GM13976 (cell line): ENCODE measurements at regions not wholly inside any gene's neighbourhood (a gene's known extent, or its start where the extent isn't known, plus 50 kb on each side); places are given as distances from the start of the nearest gene placed in this dataset.
A peak's percentile ranks its signal among the peaks of the same experiment; 100 is the strongest.

Experiments used
- DNase-seq: peaks from one replicate; pipeline ENCODE4 v3.0.0; 2012; ENCODE audit warnings: low spot score
- CTCF ChIP-seq: IDR thresholded peaks from 2 replicates; pipeline ENCODE4 v1.5.1; 2012; ENCODE audit warnings: borderline replicate concordance, mild to moderate bottlenecking; ENCODE audit not compliant: insufficient read depth; ENCODE audit errors: extremely low read depth, missing control alignments, control extremely low read depth
- in situ Hi-C: fragments of 300-500 bp; cut with MboI; formaldehyde crosslinking; loops from one replicate; pipeline ENCODE4 v1.12.0; 2022; ENCODE audit warnings: low sequenced_read_pairs, mixed read lengths, inconsistent platforms; ENCODE audit not compliant: unreplicated experiment

DNA sequence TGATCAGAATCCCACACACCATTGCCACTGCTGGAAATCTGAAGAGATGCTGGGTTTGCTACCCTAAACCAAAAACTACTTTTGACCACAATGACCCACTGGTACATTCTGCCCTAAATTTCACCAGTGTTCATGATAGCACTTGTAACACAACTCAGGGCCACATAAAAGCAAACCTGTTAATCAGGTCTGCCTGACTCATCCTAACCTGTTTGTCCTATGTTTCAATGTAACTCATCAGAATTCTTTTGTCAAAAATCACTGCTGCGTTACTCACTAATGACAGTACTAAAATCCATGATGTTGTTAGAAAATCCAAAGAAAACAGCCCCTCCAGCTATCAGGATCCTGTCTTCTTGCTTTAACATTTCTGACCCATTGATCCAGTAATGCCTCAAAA, 55.6 kb upstream of the XCR1 start:
- TF ChIP-seq CTCF, result no peak
- in situ Hi-C loops, result loop anchor here (10.0 kb wide), 2 partner anchors 122 to 292 kb away; partner anchors contain the start of genes CCR1 and CCR5
- DNase-seq, result no peak

GRCh38 chr3:46082021-46082420, 54.7 kb upstream of the XCR1 start:
- in situ Hi-C loops, result loop anchor here (10.0 kb wide), 2 partner anchors 123 to 293 kb away; partner anchors contain the start of genes CCR1 and CCR5
- no peak for TF ChIP-seq CTCF
- DNase-seq, result no peak

- TF ChIP-seq CTCF, result no peak
These were observed 53.7 kb upstream of the XCR1 start for GRCh38 chr3:46080969-46081345.

GRCh38 chr3:46080124-46080968, 53.1 kb upstream of the XCR1 start:
- TF ChIP-seq CTCF, result no peak
- no peak for DNase-seq
- in situ Hi-C loops, result loop anchor here (10.0 kb wide), 2 partner anchors 124 to 294 kb away; partner anchors contain the start of genes CCR1 and CCR5

More at GRCh38 chr3:46080969-46081345, 53.7 kb upstream of the XCR1 start:
- DNase-seq, result no peak
- in situ Hi-C loops, result loop anchor here (10.0 kb wide), 2 partner anchors 124 to 294 kb away; partner anchors contain the start of genes CCR1 and CCR5

GRCh38 chr3:46078712-46079400, 51.6 kb upstream of the XCR1 start:
- peak; percentile 65 for DNase-seq
- TF ChIP-seq CTCF, result peak; percentile 98
- in situ Hi-C loops, result loop anchor here (5.0 to 10.0 kb wide), 2 partner anchors 137 to 314 kb away; partner anchors contain the start of gene CXCR6
